Left colon (tissue), 2 donors: ENCODE measurements at regions not wholly inside any gene's neighbourhood (a gene's known extent, or its start where the extent isn't known, plus 50 kb on each side); places are given as distances from the start of the nearest gene placed in this dataset.
"Not testable (repeated sequence)": the region's sequence is repeated elsewhere in the genome, so short reads cannot be mapped to it uniquely, and the experiment has no call there.

Experiments used
- ATAC-seq: fragments of 200-7000 bp; cut with Tn5 transposase; one replicate; pipeline ENCODE4 v1.9.1; 2020; ENCODE audit warnings: mild to moderate bottlenecking, moderate library complexity
- DNase-seq, 2 donors: peaks; one replicate each; pipeline ENCODE4 v3.0.0-alpha.2; 2020
- intact Hi-C, 2 donors: fragments of 100-400 bp; cut with DNase I in 1 of 2; cut with micrococcal nuclease in 1 of 2; formaldehyde crosslinking; loops; one replicate each; pipeline versions ENCODE4 v1.11.2 to v1.14.0; 2022; cut with DNase I, micrococcal nuclease
- donor health status: DM: no; HTN: no; CAD: no.
- donor health status: DM: yes; HTN: yes; CAD: no.

DNA sequence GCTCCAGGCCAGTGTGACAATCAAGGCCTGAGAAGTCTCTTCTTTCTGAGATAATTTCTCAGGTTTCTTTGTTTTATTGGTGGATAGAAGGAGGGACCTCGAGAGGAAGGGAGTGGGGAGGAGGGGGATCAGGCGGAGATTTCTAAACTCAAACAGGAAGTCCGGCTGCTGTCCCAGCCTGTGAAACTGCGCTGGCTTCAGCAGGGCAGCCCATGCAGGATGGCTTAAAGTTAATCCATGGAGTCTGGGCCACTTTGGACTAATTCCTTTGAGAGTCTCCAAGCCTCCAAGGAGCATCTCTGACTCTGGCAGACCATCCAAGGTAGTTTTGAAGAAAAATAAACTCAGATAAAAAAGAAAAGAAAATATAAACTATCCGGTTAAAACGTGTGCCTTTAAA lies 378.5 kb downstream of the MLLT3 start:
- no peak for DNase-seq
- intact Hi-C loops, result no loop called here
- no peak for ATAC-seq

DNA sequence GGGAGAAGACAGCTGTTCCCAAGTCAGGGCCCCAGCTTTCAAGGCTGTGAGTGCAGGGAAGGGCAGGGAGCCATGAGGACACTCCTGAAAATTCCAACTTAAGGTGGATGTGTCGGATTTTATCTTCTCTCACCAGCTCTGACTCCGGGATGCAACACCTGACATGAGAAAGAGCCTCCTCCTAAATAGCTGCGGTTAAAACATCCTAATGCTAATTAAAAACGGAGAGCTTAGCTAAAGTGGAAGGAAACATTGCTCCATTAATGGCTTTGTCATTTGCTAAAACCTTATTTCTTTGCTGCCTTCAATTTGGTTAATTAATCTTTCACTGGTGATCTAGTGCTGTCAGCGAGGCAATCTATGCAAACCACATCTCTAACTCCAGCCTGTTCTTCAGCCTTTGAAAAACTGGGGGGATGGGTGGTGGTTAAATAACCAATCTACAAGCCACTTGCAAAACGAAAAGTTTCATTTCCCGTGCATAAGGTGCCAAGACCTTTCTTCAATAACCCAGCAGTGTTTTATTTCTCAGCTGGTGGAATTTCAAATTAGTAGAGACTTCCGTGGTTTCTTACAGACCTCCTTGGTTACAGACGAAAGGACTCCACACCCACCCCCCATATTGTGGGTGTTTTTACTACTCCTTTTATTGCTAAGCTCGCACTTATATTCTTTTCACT lies 379.6 kb downstream of the MLLT3 start:
- ATAC-seq, result no peak
- DNase-seq, result no peak
- intact Hi-C loops, result no loop called here

DNA sequence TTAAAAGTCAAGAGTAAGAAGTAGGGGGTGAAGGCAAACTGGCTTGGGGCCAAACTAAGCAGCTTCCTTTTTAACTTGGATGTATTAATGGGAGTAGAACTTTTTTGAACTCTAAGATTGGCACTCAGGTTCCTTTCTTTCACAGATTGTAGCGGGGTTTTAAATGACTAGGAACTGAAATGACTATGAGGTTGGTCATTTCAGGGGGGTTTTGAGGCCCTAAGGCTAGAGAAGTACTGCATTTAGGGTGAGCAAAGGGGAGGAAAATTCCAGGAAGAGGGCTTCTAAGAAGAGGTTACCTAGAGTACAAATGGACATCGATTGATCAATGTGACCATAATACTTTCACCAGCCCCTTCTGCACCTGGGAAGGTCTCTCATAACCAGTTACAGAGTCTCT lies 381.8 kb downstream of the MLLT3 start:
- no peak for DNase-seq
- ATAC-seq, result no peak
- intact Hi-C loops, result no loop called here

DNA sequence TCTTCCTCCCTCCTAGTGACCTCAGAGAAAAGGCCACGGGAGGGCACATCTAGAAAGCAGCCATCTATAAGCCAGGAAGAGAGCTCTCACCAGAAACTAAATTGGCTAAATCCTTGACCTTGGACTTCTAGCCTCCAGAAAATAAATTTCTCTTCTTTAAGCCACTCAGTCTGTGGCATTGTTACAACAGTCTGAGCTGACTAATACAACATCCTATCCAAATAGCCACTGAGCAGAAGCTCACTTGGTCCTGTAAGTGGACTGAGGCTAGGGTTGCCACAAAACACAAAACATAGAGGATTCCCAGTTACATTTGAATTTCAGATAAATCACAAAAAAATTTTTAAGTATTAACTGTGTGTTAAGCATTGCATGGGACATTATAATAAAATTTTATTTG lies 383.4 kb downstream of the MLLT3 start:
- intact Hi-C loops, result no loop called here
- DNase-seq, result no peak
- ATAC-seq, result no peak

DNA sequence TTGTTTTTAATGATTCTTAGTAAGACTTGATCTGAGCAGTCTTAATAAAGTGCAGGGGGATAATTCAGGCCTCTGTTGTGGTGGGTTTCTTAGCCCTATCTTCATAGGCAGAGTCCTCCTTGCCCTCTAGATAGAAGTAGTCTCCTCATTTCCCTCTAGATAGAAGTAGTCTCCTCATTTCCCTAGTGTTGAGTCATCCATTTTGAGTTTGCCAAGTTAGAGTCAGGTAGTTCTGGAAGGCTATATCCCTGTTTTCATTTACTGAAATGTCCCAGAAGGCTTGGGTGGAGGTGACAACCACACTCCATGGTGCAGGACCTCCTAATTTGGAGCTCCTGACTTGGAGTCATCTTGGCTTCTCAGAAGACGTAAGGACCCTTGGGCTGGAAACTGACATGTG lies 384.6 kb downstream of the MLLT3 start:
- no peak for ATAC-seq
- intact Hi-C loops, result no loop called here

DNA sequence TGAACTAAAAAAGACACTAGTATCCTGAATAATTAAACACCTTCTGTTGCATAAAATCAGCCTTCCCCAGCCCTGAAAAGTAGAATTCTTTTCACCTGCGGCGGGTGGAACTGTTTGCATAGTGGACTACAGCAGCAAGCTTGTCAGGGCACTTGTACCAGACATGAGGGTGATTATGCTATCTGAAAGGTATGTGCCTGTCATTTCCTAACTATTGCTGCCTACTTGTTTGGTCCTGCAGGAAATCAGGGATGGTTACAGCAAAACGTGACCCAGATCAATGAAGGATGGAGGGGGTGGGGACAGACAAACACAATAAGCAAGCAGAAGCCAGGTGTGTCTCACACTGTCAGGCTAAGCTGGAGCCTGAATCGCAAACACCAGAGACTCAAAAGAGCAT lies 385.6 kb downstream of the MLLT3 start:
- ATAC-seq (no peak), DNase-seq (no peak)
- intact Hi-C loops, result no loop called here

More for the DNA sequence above, 384.6 kb downstream of the MLLT3 start:
- DNase-seq, result no peak

DNA sequence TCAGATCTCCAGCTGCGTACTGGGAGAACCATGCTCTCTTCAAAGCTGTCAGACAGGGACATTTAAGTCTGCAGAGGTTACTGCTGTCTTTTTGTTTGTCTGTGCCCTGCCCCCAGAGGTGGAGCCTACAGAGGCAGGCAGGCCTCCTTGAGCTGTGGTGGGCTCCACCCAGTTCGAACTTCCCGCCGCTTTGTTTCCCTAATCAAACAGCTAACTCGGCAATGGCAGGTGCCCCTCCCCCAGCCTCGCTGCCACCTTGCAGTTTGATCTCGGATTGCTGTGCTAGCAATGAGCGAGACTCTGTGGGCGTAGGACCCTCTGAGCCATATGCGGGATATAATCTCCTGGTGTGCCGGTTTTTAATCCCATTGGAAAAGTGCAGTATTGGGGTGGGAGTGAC lies 387.1 kb downstream of the MLLT3 start:
- intact Hi-C loops, ATAC-seq, DNase-seq: not testable (repeated sequence)

DNA sequence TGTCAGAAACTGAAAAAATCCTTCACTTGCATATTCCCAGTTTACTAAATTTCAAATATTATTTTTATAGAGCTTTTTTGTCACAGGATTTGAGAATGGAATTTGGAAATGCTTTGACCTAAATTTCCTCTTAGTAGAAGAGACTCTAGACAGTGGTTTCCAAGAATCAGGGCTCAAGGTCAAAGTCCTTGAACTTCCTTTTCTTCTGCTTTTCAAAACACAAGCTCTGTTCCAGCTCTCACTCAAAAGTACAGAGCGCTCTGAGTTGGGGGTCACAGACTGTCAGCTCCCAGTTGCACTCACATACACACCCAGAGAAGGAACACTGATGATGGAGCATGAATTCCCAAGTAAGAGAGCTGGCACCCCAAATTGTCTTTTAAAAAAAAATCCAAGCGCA lies 394.2 kb downstream of the MLLT3 start:
- intact Hi-C loops, result no loop called here
- no peak for DNase-seq
- ATAC-seq, result no peak

DNA sequence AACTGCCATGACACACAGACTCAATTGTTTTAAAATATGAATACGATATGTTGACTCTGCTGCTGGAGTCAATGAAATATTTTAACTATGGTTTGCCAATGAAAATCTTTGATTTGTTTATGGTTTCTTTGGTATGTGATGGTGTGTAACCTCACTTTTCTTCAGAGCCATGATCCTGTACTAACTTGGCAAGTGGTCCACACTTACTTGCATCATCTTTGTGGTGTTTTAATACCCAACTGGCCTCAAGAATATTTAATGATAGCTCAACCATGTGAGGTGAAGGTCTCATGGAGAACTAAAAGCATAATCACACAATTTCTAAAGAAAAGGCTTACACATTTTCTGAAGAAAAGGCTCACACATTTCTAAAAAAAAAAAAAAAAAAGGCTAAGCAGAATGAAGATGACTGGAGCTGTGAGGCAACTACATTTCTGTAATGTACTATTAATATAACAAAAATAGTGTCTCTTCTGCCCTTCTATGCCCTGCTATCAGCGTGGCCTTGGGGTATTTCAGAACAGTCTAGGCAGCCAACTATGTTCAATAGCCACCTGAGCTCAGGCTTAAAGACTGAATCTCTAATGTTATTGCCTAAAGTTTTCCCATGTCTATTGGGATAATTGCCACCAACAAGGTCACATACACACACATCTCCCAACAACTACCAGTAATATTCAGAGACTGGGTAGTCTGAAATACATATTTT lies 395.0 kb downstream of the MLLT3 start:
- DNase-seq (no peak), ATAC-seq (no peak)

DNA sequence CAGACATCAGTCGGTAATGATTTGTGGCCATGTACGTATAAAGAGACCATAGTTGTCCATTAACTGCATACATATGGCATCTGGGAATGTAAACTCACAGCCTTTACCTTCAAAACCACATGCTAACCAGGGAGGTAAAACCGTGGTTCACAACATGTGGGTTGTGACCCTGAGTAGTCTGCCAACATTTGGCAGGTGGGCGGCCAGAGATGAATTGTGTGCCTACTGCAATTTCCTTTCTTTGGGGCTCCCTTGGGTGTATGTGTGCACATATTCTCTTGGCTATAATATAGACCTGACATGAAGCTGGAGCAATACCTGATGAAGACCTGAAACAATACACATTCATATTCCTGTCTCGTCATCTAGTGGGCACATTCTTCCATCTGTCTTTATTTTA lies 396.0 kb downstream of the MLLT3 start:
- DNase-seq (no peak), ATAC-seq (no peak)
- intact Hi-C loops, result no loop called here

More for the DNA sequence above, 395.0 kb downstream of the MLLT3 start:
- intact Hi-C loops, result no loop called here

DNA sequence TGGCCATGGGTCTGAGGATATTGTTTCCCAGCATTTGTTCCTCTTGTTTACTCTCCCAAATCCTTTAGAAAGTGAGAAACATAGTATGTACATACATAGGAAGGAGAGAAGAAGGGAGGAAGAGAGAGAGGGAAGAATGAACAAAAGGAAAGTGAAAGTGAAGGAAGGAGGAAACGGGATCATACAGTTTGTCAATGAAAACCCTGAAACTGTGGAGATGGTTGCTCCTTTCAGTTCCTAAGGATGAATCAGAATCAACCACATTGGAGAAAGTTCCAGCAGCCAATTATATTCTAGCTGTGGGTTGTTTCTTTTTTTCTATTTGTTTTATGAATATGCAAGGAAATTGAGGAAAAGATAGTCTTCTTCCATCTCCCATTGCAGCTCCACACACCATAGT lies 396.5 kb downstream of the MLLT3 start:
- DNase-seq (no peak), ATAC-seq (no peak)
- intact Hi-C loops, result no loop called here

DNA sequence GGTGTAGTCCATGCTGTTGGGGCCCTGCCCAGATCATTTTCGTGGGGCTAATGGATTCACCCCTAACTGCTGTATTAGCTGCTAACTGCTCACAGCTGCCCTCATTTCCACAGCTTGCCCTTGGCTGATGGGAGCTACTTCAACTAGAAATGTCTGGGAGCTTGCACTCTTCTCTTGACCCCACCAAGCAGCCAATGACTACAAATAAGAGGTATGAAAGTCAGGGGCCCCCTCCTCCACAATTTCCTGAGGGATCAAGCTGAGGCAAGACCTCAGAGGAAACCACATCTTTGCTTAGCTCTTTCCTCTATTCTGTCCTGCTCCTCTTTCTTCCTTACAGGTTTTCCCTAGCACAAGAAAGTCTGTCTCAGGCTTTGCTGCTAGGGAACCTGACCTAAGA lies 397.5 kb downstream of the MLLT3 start:
- ATAC-seq (no peak), DNase-seq (no peak)
- intact Hi-C loops, result no loop called here

DNA sequence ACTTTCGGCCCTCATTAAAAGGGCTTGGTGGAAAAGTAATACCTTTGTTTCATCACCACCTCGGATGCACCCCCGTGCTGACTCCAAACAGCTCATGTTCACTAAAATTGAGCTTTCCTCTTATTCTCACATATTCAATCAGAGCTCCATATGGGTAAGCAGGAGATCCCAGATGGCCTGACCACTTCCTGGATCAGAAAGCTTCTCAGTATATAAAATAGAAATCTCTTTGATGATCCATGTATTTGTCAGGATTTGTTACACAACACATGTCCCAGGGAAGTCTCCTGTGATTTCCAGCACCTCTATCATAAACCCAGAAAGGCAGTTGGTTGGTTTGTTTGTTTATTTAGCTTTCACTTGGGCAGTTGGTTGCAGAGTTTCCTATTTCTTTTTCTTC lies 402.0 kb downstream of the MLLT3 start:
- no peak for DNase-seq
- peak; percentile 10 for ATAC-seq
- intact Hi-C loops, result no loop called here

DNA sequence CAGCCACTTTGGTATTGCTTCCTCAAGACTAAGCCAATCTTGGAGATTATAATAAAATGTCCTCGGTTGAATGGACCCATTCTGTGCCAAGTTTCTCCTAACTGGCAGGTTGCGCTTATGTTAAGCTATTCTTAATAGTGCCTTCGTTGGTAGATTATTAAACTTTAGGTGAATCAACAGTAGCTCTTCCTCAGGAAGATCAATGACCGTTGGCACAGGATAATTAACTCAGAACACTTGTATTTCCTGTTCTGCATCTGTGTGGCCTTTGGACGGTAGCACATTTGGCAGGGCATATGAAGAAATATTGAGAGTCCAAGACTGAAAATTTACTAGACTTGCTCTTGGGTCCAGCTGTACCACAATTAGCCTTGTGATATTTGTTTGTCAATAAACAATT lies 402.9 kb downstream of the MLLT3 start:
- DNase-seq, result no peak
- peak; percentile 98 for ATAC-seq

DNA sequence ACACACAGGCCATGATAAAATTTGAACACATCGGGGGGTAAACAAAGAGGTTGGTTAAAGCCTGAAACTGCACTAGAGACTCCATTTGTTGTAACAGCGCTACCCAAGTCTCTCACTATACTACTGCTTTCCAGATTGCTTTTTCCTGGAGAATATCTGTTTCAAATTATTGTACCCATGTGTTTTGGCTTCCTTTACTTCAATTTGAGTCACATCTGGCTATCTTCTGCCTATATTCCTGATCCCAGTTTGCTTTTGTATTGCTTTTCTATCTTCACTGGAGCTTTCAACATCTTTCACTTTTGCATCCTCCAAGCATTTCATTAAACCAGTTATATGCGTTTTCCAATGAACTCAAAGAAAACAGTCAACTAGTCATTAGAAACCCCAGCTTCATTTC lies 404.7 kb downstream of the MLLT3 start:
- DNase-seq (no peak), ATAC-seq (no peak)
- intact Hi-C loops, result no loop called here

More for the DNA sequence above, 402.9 kb downstream of the MLLT3 start:
- intact Hi-C loops, result no loop called here

DNA sequence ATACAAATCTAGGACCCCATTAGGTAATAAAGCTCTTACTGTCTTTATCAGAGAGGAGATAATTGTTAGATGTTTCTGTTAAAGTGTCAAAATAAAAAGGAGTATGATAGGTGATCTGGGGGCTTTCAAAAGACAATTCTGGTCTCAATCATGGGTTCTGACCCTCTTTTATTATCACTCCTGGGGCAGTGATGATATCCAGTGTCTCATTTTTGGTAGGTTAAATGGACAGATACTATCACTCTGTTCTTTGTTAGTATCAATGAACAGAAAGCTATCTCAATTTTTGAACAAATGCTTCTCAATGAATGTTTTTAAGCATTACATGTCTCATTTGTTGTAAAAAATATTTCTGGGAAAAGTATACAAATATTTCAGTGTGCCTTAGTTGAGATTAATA lies 405.9 kb downstream of the MLLT3 start:
- intact Hi-C loops, result no loop called here
- DNase-seq, result no peak
- ATAC-seq, result no peak

DNA sequence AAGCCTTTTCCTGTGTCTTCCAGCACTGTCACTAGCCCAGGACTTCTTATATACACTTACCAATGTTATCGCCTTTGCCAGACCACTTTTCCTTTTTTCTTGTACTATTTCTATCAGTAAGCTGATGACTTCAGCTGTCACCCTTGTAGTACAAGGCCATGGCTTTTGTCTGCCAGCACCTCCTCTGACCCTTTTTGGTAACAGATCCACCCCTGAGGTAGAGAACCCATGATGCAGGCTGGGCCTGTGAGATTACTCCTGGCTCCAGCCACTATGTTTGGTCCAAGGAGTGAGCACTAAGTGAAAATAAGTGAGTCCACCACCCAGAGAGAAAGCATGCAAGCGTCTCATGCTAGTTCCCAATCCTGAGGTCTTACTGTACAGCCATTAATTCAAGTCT lies 406.7 kb downstream of the MLLT3 start:
- ATAC-seq (no peak), DNase-seq (no peak)
- intact Hi-C loops, result no loop called here

DNA sequence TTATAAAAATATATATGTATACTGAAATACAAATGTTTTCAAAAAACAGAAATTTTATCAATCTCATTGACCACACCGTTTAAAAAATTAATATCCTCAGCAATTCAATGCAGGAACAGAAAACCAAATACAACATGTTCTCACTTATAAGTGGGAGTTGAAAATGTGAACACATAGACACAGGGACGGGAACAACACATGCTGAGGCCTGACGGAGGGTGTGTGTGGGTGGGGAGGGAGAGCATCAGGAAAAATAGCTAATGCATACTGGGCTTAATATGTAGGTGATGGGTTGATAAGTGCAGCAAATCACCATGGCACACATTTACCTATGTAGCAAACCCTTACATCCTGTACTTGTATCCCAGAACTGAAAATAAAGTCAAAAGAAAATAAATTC lies 409.5 kb downstream of the MLLT3 start:
- ATAC-seq, result no peak
- intact Hi-C loops, result no loop called here
- DNase-seq, result no peak

DNA sequence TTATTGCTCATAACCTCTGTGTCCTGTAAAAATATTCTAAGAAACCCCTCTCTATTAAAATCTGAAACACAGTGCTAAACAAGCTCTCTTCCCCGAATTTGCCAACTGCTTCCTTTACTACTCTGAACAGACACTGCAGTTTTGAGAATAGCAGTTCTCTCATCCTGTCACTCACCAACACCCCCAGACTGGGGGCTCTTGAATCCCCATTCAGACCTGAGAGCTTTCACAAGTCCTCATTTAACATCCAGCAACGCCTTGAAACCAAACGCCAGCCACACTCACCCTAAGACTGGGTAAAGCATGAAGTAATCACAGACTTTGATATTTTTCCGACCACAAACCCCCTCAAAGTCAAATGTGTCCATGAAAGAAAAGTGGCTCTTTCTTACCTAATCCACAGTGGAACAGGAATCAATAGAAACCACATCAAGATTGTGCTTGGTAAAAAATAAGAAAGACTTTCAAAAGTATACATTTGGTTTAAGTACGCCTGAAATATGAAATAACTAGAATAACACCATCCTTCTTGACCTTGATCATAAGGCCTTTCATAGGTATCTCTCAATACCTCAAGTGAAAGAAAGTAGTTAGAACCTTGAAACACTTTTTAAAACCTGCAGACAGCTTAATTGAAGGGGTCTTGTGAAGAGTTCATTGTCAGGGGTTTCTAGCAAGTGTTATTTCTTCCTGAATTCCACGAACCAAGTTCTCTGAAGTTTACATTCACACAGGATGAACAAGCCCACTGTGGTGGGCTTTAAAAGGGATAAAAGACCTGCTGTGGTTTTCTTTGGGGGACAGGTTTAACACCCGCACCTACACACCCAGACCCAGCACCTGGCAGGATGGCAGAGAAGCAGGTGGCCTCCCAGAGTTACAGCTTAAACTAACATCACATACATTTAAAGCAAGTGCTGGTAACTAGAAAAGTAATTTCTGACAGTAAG lies 412.6 kb downstream of the MLLT3 start:
- intact Hi-C loops, result no loop called here
- DNase-seq, result no peak
- no peak for ATAC-seq

DNA sequence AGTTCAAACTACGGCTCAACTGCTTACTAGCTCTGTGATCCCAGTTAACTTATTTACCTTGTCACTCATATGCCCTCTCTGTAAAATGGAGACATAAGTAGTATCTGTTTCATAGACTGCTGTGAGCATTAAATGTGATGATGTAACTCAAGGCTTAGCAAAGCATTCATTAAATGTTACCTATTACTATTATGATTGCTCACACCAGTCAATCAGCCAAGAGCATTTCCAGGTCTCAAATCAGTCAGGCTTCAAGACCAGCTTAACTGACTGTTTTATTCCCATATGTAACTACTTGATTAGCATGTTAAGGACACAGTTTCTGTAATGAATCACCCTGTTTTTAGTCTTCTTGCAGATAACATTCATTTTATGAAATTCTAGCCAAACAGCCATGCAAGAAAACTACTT lies 413.3 kb downstream of the MLLT3 start:
- intact Hi-C loops, result no loop called here
- ATAC-seq (no peak), DNase-seq (no peak)
